HL-60 (cell line): ENCODE measurements at regions not wholly inside any gene's neighbourhood (a gene's known extent, or its start where the extent isn't known, plus 50 kb on each side); places are given as distances from the start of the nearest gene placed in this dataset.

ENCODE experiments used
- DNase-seq, 2 experiments: peaks; one replicate each; pipeline ENCODE4 v3.0.0-alpha.2; 2010 to 2020; ENCODE audit warnings: low read depth in 1 of 2, low spot score in 1 of 2
- H3K27ac ChIP-seq: fragments of 250-450 bp; sonication (Bioruptor Pico); replicated peaks from 2 replicates; pipeline ENCODE4 v1.5.1; 2020; ENCODE audit warnings: mild to moderate bottlenecking, moderate library complexity
- H3K27me3 ChIP-seq: fragments of 250-450 bp; sonication (Bioruptor Pico); 2 replicates; pipeline ENCODE4 v1.5.1; 2021; ENCODE audit warnings: mild to moderate bottlenecking, moderate library complexity; ENCODE audit not compliant: insufficient read depth, poor library complexity, severe bottlenecking
- H3K4me3 ChIP-seq: replicated peaks from 2 replicates; pipeline ENCODE4 v1.5.1; 2011; ENCODE audit warnings: mild to moderate bottlenecking, control low read depth, low read length; ENCODE audit not compliant: insufficient read depth
- GABPA ChIP-seq: IDR thresholded peaks from 2 replicates; pipeline ENCODE4 v1.6.1; 2012; ENCODE audit warnings: low read depth
- POLR2AphosphoS5 ChIP-seq: IDR thresholded peaks from 2 replicates; pipeline ENCODE4 v1.6.1; 2012; ENCODE audit warnings: low read depth
- SPI1 ChIP-seq: IDR thresholded peaks from 2 replicates; pipeline ENCODE4 v1.6.1; 2012; ENCODE audit warnings: low read depth, mild to moderate bottlenecking, borderline replicate concordance
- TF ChIP-seq, protein P1 (sequence below): IDR thresholded peaks from 2 replicates; pipeline ENCODE4 v1.6.1; 2012; ENCODE audit warnings: low read depth; ENCODE audit not compliant: insufficient replicate concordance
- TF ChIP-seq, protein P2 (sequence below): IDR thresholded peaks from one replicate; pipeline ENCODE4 v1.5.1; 2011; ENCODE audit warnings: low read length, control low read depth, inconsistent platforms; ENCODE audit not compliant: insufficient read depth

DNA sequence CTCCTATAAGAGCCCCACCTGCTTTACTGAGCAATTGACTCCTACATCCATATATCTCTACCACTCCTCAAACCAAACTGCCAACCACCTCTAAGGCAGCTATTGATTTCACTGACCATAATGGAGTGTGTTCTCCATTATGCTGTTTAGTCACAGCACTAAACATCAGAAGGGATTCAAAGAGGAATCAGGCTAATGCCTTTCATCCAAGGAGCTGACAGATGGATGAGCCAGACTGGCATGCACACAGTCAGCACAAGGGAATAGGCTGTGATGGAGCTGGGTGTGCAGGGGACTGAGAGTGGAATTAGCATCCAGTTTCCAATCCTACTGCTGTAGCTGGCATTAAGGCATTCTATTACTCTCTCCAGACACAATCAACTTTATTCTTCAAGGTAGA is 88.7 kb upstream of the CCL2 start:
- TF ChIP-seq, protein P1, sequence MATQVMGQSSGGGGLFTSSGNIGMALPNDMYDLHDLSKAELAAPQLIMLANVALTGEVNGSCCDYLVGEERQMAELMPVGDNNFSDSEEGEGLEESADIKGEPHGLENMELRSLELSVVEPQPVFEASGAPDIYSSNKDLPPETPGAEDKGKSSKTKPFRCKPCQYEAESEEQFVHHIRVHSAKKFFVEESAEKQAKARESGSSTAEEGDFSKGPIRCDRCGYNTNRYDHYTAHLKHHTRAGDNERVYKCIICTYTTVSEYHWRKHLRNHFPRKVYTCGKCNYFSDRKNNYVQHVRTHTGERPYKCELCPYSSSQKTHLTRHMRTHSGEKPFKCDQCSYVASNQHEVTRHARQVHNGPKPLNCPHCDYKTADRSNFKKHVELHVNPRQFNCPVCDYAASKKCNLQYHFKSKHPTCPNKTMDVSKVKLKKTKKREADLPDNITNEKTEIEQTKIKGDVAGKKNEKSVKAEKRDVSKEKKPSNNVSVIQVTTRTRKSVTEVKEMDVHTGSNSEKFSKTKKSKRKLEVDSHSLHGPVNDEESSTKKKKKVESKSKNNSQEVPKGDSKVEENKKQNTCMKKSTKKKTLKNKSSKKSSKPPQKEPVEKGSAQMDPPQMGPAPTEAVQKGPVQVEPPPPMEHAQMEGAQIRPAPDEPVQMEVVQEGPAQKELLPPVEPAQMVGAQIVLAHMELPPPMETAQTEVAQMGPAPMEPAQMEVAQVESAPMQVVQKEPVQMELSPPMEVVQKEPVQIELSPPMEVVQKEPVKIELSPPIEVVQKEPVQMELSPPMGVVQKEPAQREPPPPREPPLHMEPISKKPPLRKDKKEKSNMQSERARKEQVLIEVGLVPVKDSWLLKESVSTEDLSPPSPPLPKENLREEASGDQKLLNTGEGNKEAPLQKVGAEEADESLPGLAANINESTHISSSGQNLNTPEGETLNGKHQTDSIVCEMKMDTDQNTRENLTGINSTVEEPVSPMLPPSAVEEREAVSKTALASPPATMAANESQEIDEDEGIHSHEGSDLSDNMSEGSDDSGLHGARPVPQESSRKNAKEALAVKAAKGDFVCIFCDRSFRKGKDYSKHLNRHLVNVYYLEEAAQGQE = no peak
- no peak for TF ChIP-seq SPI1
- TF ChIP-seq POLR2AphosphoS5 = no peak
- TF ChIP-seq GABPA = no peak
- TF ChIP-seq, protein P2, sequence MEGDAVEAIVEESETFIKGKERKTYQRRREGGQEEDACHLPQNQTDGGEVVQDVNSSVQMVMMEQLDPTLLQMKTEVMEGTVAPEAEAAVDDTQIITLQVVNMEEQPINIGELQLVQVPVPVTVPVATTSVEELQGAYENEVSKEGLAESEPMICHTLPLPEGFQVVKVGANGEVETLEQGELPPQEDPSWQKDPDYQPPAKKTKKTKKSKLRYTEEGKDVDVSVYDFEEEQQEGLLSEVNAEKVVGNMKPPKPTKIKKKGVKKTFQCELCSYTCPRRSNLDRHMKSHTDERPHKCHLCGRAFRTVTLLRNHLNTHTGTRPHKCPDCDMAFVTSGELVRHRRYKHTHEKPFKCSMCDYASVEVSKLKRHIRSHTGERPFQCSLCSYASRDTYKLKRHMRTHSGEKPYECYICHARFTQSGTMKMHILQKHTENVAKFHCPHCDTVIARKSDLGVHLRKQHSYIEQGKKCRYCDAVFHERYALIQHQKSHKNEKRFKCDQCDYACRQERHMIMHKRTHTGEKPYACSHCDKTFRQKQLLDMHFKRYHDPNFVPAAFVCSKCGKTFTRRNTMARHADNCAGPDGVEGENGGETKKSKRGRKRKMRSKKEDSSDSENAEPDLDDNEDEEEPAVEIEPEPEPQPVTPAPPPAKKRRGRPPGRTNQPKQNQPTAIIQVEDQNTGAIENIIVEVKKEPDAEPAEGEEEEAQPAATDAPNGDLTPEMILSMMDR = no peak

DNA sequence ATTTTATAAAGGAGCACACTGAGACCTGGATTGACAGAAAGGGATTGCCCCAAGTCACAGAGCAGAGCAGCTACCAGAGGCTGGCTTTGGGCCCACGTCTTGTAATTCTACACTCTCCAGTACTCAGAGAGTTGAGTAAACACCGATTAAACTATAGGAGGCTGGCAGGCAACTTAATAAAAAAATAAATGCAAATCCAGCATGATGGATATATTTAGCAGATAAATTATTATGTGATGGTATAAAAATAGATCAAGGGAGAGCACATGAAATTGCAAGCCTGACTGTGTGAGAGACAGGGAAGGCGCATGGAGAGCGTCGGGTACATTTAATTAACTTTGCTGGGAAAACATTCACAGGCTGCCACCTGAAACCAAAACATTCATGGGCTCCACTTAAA is 87.7 kb upstream of the CCL2 start:
- Histone ChIP-seq H3K27ac (no peak overlapping the region), H3K4me3 (no peak overlapping the region), H3K27me3 (peaks cover 3% of the 10 kb centered on the region)
- DNase-seq = no peak
- TF ChIP-seq, protein P1 = no peak
- TF ChIP-seq SPI1 (no peak), POLR2AphosphoS5 (no peak), GABPA (no peak)
- TF ChIP-seq, protein P2 = no peak

More for the DNA sequence above, 88.7 kb upstream of the CCL2 start:
- DNase-seq = no peak
- Histone ChIP-seq H3K27me3 (peaks cover 3% of the 10 kb centered on the region), H3K27ac (no peak overlapping the region), H3K4me3 (no peak overlapping the region)

- no peak overlapping the region for H3K27ac ChIP-seq
- peaks cover 3% of the 10 kb centered on the region for H3K27me3 ChIP-seq
- TF ChIP-seq, protein P1 = no peak
- TF ChIP-seq, protein P2 = no peak
- TF ChIP-seq SPI1 = no peak
- TF ChIP-seq POLR2AphosphoS5 = no peak
- TF ChIP-seq GABPA = no peak
- no peak for DNase-seq
- H3K4me3 ChIP-seq = no peak overlapping the region
Observed at GRCh38 chr17:34168989-34169388, 86.1 kb upstream of the CCL2 start.
